Right cardiac atrium (tissue), 5 donors: ENCODE measurements at regions not wholly inside any gene's neighbourhood (a gene's known extent, or its start where the extent isn't known, plus 50 kb on each side); places are given as distances from the start of the nearest gene placed in this dataset.
A peak's percentile ranks its signal among the peaks of the same experiment; 100 is the strongest.
"Not testable (repeated sequence)": the region's sequence is repeated elsewhere in the genome, so short reads cannot be mapped to it uniquely, and the experiment has no call there.

Experiments
- ATAC-seq, 2 donors: fragments of 200-7000 bp; cut with Tn5 transposase; one replicate each; pipeline versions ENCODE4 v1.8.0 to v1.9.1; 2020; ENCODE audit warnings: moderate library complexity in 2 of 2, mild to moderate bottlenecking in 1 of 2
- DNase-seq, 3 donors: peaks; one replicate each; pipeline ENCODE4 v3.0.0-alpha.2; 2020
- H3K27ac ChIP-seq: one replicate; pipeline ENCODE4 v1.5.1; 2013; ENCODE audit warnings: mild to moderate bottlenecking, low read length, control low read depth, moderate library complexity
- H3K27me3 ChIP-seq: one replicate; pipeline ENCODE4 v1.6.1; 2013; ENCODE audit not compliant: control insufficient read depth, insufficient read depth
- H3K4me1 ChIP-seq: one replicate; pipeline ENCODE4 v1.6.1; 2013; ENCODE audit warnings: low read length; ENCODE audit not compliant: control insufficient read depth, insufficient read depth
- H3K4me3 ChIP-seq: one replicate; pipeline ENCODE4 v1.5.1; 2013; ENCODE audit warnings: low read length, control low read depth
- H3K9me3 ChIP-seq: one replicate; pipeline ENCODE4 v1.6.1; 2013; ENCODE audit warnings: low read length; ENCODE audit not compliant: control insufficient read depth
- WGBS: extraction: QIAGEN DNeasy Blood & Tissue Kit; methylation state at CpG from one replicate; pipeline ENCODE4 v1.1.7; 2013; 5-methylcytosine and 5-hydroxymethylcytosine counted together
- intact Hi-C, 4 donors: fragments of 100-400 bp; cut with DNase I; formaldehyde crosslinking; loops; one replicate each; pipeline versions ENCODE4 v1.11.0 to v1.14.0; 2022 to 2023
- donor health status: healthy with polysubstance abuse.
- donor health status: DM: no; HTN: yes; CAD: no.
- donor health status: DM: no; HTN: no; CAD: no.
- donor health status: DM: no; HTN: yes; CAD: no; lungs with severe emphysema.
- donor health status: DM: yes; HTN: yes; CAD: no.

GRCh38 chr2:172315070-172315469 lies 112.3 kb upstream of the ITGA6 start:
- H3K9me3 ChIP-seq, H3K4me3 ChIP-seq, intact Hi-C loops, H3K27ac ChIP-seq, DNase-seq, ATAC-seq, H3K4me1 ChIP-seq, H3K27me3 ChIP-seq: not testable (repeated sequence)
- 75% methylated on average over 10 of the region's 21 CpGs for WGBS

GRCh38 chr2:172322049-172322448 lies 105.3 kb upstream of the ITGA6 start:
- H3K4me3 ChIP-seq: no peak overlapping the region
- H3K27ac ChIP-seq: no peak overlapping the region
- ATAC-seq: no peak
- no peaks in the 10 kb centered on the region for H3K4me1 ChIP-seq
- intact Hi-C loops: no loop called here
- no peaks in the 10 kb centered on the region for H3K27me3 ChIP-seq
- WGBS: 93% methylated on average over 3 of the region's 3 CpGs
- H3K9me3 ChIP-seq: no peaks in the 10 kb centered on the region
- DNase-seq: no peak

- no peak for DNase-seq
- ATAC-seq: no peak
- Histone ChIP-seq H3K4me3 (no peak overlapping the region), H3K4me1 (no peaks in the 10 kb centered on the region), H3K27ac (no peak overlapping the region), H3K27me3 (no peaks in the 10 kb centered on the region), H3K9me3 (no peaks in the 10 kb centered on the region)
- intact Hi-C loops: no loop called here
- 86% methylated on average over 6 of the region's 6 CpGs for whole genome bisulfite sequencing
These were observed 104.1 kb upstream of the ITGA6 start for GRCh38 chr2:172323256-172323655.

GRCh38 chr2:172323861-172324597 lies 103.4 kb upstream of the ITGA6 start:
- no peak overlapping the region for H3K27ac ChIP-seq
- H3K4me1 ChIP-seq: no peaks in the 10 kb centered on the region
- ATAC-seq: peak in 1 of 2 donors; percentile 39
- intact Hi-C loops: no loop called here
- no peaks in the 10 kb centered on the region for H3K27me3 ChIP-seq
- H3K4me3 ChIP-seq: no peak overlapping the region
- DNase-seq: no peak
- 81% methylated on average over 10 of the region's 10 CpGs for WGBS
- no peaks in the 10 kb centered on the region for H3K9me3 ChIP-seq

GRCh38 chr2:172326211-172326509 lies 101.2 kb upstream of the ITGA6 start:
- no peak for DNase-seq
- no peak for ATAC-seq
- Histone ChIP-seq H3K27me3 (no peaks in the 10 kb centered on the region), H3K27ac (no peak overlapping the region), H3K9me3 (no peaks in the 10 kb centered on the region), H3K4me1 (peaks cover 4% of the 10 kb centered on the region), H3K4me3 (no peak overlapping the region)
- WGBS: 92% methylated on average over 1 of the region's 1 CpG
- intact Hi-C loops: no loop called here

GRCh38 chr2:172328103-172328841 lies 99.1 kb upstream of the ITGA6 start:
- DNase-seq: no peak
- 85% methylated on average over 3 of the region's 3 CpGs for WGBS

GRCh38 chr2:172329416-172329773 lies 98.0 kb upstream of the ITGA6 start:
- no peak overlapping the region for H3K4me3 ChIP-seq
- peaks cover 4% of the 10 kb centered on the region for H3K4me1 ChIP-seq
- H3K27me3 ChIP-seq: no peaks in the 10 kb centered on the region
- H3K27ac ChIP-seq: peak overlapping the region; percentile 9
- WGBS: 74% methylated on average over 2 of the region's 2 CpGs
- DNase-seq (no peak), ATAC-seq (no peak)
- intact Hi-C loops: no loop called here
- H3K9me3 ChIP-seq: no peaks in the 10 kb centered on the region

More at GRCh38 chr2:172328103-172328841, 99.1 kb upstream of the ITGA6 start:
- Histone ChIP-seq H3K27me3 (no peaks in the 10 kb centered on the region), H3K27ac (no peak overlapping the region), H3K4me1 (peaks cover 4% of the 10 kb centered on the region), H3K9me3 (no peaks in the 10 kb centered on the region), H3K4me3 (no peak overlapping the region)
- intact Hi-C loops: no loop called here
- ATAC-seq: no peak

GRCh38 chr2:172329774-172330671 lies 97.4 kb upstream of the ITGA6 start:
- intact Hi-C loops: no loop called here
- ATAC-seq (peak; percentile 85 to 95), DNase-seq (peak; percentile 87 to 91 (median 90))
- H3K4me1 ChIP-seq: peaks cover 4% of the 10 kb centered on the region
- H3K9me3 ChIP-seq: no peaks in the 10 kb centered on the region
- H3K27ac ChIP-seq: peak overlapping the region; percentile 37
- WGBS: 43% methylated on average over 14 of the region's 14 CpGs
- no peaks in the 10 kb centered on the region for H3K27me3 ChIP-seq
- no peak overlapping the region for H3K4me3 ChIP-seq

- WGBS: 84% methylated on average over 8 of the region's 8 CpGs
- Histone ChIP-seq H3K4me1 (peaks cover 4% of the 10 kb centered on the region), H3K27me3 (no peaks in the 10 kb centered on the region), H3K9me3 (no peaks in the 10 kb centered on the region), H3K27ac (no peak overlapping the region), H3K4me3 (no peak overlapping the region)
- DNase-seq: no peak
- intact Hi-C loops: no loop called here
- no peak for ATAC-seq
These were observed 94.9 kb upstream of the ITGA6 start for GRCh38 chr2:172332507-172332906.

GRCh38 chr2:172333235-172333977 lies 94.0 kb upstream of the ITGA6 start:
- no peak overlapping the region for H3K4me3 ChIP-seq
- WGBS: 70% methylated on average over 5 of the region's 5 CpGs
- H3K4me1 ChIP-seq: peaks cover 4% of the 10 kb centered on the region
- H3K27me3 ChIP-seq: no peaks in the 10 kb centered on the region
- ATAC-seq: no peak
- intact Hi-C loops: no loop called here
- no peaks in the 10 kb centered on the region for H3K9me3 ChIP-seq
- DNase-seq: no peak
- no peak overlapping the region for H3K27ac ChIP-seq
